MV-4-11 (cell line): ENCODE measurements at regions not wholly inside any gene's neighbourhood (a gene's known extent, or its start where the extent isn't known, plus 50 kb on each side); places are given as distances from the start of the nearest gene placed in this dataset.

ENCODE experiments used
- DNase-seq: peaks from one replicate; lab custom pipeline; 2025; lab: John Stamatoyannopoulos, UW

GRCh38 chr2:12587729-12588522 lies 128.8 kb upstream of the TRIB2 start:
- DNase-seq: peak; percentile 96

- no peak for DNase-seq
Measured at GRCh38 chr2:12588986-12589385, 127.8 kb upstream of the TRIB2 start.

GRCh38 chr2:12589802-12590320 lies 126.9 kb upstream of the TRIB2 start:
- no peak for DNase-seq

DNA sequence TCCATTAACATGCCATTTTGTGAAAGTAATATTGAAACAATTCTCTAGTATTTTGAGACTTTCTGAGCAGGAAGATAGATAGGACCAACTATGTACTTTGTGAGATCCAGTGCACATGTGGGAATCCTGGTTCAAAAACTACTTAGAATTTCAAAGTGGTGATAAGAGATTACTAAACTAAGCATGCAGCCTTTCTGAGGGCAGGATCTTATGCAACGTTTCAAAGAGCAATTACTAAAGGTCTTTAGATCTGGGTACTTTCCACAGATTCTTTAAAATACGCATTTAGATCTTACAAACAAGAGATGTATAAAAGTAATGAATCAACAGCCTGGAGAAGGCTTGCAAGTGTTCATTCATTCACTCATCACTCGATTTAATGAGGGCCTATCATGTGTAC lies 124.4 kb upstream of the TRIB2 start:
- DNase-seq: no peak

GRCh38 chr2:12594590-12594989 lies 122.1 kb upstream of the TRIB2 start:
- no peak for DNase-seq

DNA sequence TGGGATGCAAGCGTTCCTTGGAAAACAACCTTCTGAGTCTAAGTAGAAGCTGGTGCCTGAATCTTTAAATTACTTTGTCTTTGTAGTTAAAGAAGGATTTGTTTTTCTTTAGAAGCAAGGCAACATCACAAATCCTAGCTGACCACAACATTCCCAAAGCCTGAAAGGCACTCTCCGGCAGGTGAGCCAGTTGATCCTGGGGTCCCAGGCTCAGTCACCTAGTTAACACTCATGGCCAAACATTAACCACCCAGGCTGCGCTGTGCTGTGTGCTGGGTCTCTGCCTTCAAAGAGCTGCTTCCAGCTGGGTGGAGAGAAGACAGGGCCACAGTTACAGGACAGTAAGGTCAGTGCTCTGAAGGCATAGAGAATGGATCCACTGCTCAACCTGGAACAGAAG lies 120.0 kb upstream of the TRIB2 start:
- DNase-seq: no peak

DNA sequence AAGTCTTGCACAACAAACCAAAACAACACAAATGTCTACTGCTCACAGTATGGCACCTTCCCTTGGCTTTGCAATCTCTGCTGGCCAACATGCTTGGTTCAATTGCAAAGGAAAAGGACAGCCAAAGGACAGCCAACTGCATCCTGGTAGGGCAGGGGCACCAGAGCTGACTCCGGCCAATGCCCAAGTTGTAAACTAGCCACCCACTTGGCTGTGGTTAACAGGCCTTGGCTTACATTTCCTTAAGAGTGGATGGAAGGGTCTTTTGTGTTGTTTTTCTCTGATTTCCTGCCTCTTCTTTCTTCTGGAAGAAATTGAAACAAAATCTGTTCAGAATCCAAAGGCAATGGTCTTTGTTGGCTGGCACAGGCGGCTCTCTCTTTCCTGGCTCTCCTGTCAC lies 119.1 kb upstream of the TRIB2 start:
- no peak for DNase-seq

DNA sequence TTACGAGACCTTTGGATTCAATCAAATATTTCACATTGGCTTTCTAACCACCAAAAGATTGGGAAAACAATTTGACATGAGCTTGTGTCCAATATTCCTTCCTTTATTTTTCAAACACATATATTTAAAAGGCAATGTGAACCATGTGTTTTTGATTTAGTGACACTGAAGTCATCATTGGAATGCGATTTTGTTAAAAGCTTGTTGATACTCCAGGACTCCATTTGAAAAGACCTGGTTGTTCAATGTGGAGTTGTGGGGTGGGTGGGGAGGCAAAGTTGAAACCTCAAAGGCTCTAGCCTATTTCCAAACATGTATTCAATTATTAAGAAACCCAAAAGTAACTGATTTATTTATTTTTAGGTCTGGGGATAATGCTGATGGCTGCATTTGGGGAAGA lies 114.1 kb upstream of the TRIB2 start:
- no peak for DNase-seq

DNA sequence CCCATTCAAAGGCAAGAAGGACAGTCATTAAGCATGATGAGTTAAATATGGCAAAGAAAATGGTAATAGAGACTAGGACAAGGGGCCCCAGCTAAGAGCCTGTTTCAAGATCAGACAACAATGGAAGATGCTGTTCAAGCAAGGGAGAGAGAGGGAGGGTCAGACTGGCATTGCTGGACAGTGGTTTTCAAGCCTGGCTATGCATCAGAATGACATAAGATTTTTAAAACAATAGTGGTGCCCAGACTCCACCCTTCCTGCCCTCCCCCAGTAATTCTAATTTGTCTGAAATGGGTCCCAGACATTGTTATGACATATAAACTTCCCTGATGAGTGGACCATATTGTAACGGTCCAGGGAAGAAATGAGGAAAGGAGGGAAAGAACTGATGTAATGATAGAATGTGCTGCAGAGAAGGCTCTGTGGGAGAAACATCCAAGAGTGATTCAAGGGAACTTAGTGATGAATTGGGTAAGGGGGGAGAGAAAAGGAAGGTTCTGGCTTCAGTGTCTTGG lies 112.9 kb upstream of the TRIB2 start:
- DNase-seq: no peak

DNA sequence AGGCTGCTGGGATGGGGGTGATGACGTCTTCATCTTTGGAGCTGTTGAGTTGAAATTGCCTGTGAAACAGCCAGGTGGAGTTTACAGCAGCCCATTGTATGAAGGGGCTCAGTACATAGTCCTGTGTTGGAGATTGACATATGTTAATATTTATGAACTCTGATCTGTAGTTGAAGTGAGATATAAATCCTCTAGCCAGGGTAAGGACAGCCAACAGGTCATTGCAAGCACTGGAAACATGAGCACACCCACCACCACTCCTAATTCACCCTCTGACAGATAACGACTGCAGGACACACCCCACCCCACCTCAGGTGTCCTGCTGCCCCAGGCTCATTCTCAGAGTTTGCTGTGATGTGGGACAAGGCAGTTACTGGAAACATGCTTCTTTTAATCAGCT lies 112.4 kb upstream of the TRIB2 start:
- DNase-seq: no peak

GRCh38 chr2:12605366-12605765 lies 111.4 kb upstream of the TRIB2 start:
- DNase-seq: no peak

- DNase-seq: no peak
Measured at GRCh38 chr2:12605936-12606335, 110.8 kb upstream of the TRIB2 start.

DNA sequence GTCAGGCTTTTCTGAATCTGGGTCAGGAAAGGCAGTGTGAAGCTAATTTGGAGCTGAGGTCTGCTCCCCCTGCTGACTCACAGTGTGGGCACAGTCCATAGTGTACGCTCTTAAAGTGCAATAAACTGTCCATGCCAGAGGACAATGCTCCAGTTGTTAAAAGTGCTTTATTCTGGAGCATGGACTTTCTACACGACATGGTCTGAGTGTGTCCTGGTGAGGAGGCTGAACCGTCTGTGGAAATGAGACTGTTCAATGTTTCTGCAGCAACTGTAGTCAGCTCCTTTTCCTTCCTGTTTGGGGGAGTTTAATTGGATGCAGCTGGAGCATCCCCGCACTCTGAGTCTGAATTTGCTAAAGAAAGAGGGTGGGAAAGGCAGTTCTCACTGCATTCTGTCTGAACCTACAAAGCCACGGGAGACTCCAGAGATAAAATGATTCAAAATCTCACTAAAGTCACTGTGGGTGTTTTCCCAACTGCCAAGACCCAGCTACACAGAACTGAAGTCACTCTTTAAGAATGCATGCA lies 110.2 kb upstream of the TRIB2 start:
- no peak for DNase-seq

GRCh38 chr2:12607971-12608370 lies 108.8 kb upstream of the TRIB2 start:
- no peak for DNase-seq

DNA sequence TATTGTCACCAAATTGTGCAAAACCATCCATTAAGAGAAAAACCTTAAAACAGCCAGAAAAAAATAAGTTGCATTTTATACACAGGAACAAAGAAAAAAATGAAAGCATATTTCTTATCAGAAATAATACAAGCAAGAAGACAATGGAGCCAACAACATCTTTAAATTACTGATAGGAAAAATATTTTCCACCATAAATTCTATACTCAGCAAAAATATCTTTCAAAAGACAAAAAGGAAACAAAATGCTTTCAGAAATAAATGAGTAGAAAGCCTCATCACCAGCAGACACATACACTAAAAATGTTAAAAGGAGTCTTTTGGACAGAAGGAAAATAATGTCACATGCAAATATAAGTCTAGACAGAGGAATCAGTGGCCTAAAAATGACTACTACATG lies 106.4 kb upstream of the TRIB2 start:
- no peak for DNase-seq

DNA sequence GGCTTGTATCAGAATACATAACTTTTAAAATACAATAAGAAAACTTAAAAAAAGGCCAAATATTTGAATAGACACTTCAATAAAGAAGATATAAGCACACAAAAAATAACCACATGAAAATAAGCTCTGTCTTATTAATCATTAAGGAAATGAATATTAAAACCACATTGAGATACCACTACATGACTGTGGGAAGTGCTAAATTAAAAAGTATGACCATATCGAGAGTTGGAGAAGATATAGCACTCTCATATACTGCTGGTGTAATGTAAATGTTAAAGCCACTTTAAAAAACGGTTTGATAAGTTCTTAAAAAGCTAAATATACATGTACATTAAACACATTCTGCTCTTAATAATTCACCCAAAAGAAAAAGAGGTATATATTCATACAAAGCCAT lies 104.6 kb upstream of the TRIB2 start:
- DNase-seq: no peak

- no peak for DNase-seq
Measured at GRCh38 chr2:12612671-12613070, 104.1 kb upstream of the TRIB2 start.

DNA sequence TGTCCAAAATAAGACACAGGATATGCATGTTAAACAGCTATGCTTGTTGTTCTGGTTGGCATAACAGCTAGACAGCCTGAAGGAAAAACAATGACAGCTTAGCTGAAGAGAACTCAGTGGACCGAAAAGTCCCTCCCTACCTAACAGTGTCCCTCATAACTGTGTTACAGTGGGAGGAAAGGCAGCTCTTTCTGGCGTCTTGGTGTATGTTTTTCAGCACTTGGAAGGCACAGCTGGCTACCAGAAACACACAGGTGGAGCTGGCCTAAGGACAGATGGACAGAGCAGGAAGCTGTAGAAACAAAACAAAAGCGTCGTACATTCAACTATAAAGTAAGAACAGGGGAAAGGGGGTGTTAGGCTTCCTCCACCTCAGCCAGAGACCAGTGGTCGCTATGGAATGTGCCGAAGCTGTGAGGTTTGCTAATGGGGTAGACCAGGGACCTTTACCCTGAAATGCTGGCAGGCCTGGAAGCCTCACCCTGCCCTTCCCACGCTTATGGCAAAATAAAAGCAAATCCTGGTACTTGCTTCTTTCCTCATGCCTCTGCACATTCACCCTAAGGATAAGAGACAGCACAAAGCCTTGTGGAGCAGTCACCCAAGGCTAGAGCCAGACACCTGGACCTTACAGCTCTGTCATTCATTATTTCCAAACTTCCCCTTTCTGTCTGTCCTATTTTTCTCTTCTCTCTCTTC lies 103.5 kb upstream of the TRIB2 start:
- no peak for DNase-seq

- no peak for DNase-seq
Measured at GRCh38 chr2:12615509-12615908, 101.2 kb upstream of the TRIB2 start.

- DNase-seq: peak; percentile 87
Measured at GRCh38 chr2:12616456-12617156, 100.1 kb upstream of the TRIB2 start.

GRCh38 chr2:12617366-12617765 lies 99.4 kb upstream of the TRIB2 start:
- peak; percentile 7 for DNase-seq

- DNase-seq: no peak
Measured at GRCh38 chr2:12617853-12618252, 98.9 kb upstream of the TRIB2 start.
